ENCODE measurements at regions not wholly inside any gene's neighbourhood (a gene's known extent, or its start where the extent isn't known, plus 50 kb on each side); places are given as distances from the start of the nearest gene placed in this dataset.

- no peak for TF ChIP-seq EZH2 (IDR thresholded peaks at IDR 0.05; ENCODE audit: insufficient read depth, poor library complexity, severe bottlenecking)
- TF ChIP-seq EZH2phosphoT487 (IDR thresholded peaks at IDR 0.05; ENCODE audit: insufficient read depth, low read depth) = no peak
Measured at GRCh38 chr1:73659136-73659535, 538.8 kb downstream of the LRRIQ3 start.
